A673 (cell line): ENCODE measurements at regions not wholly inside any gene's neighbourhood (a gene's known extent, or its start where the extent isn't known, plus 50 kb on each side); places are given as distances from the start of the nearest gene placed in this dataset.
"Not testable (repeated sequence)": the region's sequence is repeated elsewhere in the genome, so short reads cannot be mapped to it uniquely, and the experiment has no call there.

Source experiments
- EZH2 ChIP-seq: fragments of 200-600 bp; sonication (generic); IDR thresholded peaks from 2 replicates; pipeline ENCODE4 v1.6.1; 2017; ENCODE audit warnings: borderline replicate concordance, low read depth, mild to moderate bottlenecking, mixed read lengths, antibody characterized with exemption, low read length; ENCODE audit not compliant: poor library complexity, severe bottlenecking
- TF ChIP-seq, protein P1 (sequence below): fragments of 300-800, 200-600 bp; sonication (generic); conservative IDR thresholded peaks from 2 replicates; pipeline ENCODE4 v1.5.1; 2017; ENCODE audit warnings: low read depth, mild to moderate bottlenecking, antibody characterized with exemption, low read length, moderate library complexity, mixed read lengths

DNA sequence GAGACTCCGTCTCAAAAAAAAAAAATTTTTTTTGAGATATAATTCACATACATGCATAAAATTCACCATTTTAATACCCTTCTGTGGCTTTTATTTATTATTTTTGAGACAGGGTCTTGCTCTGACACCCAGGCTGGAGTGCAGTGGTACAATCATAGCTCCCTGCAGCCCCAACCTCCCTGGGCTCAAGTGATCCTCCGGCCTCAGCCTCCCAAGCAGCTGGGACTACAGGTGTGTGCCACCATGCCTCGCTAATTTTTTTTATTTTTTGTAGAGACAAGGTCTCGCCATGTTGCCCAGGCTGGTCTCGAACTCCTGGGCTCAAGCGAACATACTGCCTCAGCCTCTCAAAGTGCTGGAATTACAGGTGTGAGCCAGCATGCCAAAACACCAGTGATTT, 305.9 kb downstream of the GOLGA6L6 start:
- TF ChIP-seq, protein P1, sequence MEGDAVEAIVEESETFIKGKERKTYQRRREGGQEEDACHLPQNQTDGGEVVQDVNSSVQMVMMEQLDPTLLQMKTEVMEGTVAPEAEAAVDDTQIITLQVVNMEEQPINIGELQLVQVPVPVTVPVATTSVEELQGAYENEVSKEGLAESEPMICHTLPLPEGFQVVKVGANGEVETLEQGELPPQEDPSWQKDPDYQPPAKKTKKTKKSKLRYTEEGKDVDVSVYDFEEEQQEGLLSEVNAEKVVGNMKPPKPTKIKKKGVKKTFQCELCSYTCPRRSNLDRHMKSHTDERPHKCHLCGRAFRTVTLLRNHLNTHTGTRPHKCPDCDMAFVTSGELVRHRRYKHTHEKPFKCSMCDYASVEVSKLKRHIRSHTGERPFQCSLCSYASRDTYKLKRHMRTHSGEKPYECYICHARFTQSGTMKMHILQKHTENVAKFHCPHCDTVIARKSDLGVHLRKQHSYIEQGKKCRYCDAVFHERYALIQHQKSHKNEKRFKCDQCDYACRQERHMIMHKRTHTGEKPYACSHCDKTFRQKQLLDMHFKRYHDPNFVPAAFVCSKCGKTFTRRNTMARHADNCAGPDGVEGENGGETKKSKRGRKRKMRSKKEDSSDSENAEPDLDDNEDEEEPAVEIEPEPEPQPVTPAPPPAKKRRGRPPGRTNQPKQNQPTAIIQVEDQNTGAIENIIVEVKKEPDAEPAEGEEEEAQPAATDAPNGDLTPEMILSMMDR = not testable (repeated sequence)
- not testable (repeated sequence) for TF ChIP-seq EZH2
